H1 (cell line): ENCODE measurements at regions not wholly inside any gene's neighbourhood (a gene's known extent, or its start where the extent isn't known, plus 50 kb on each side); places are given as distances from the start of the nearest gene placed in this dataset.

Experiments used
- BACH1 ChIP-seq: IDR thresholded peaks from 2 replicates; pipeline ENCODE4 v1.6.1; 2012; ENCODE audit warnings: low read length, improper control_type of control experiment
- CTCF ChIP-seq, 3 experiments: IDR thresholded peaks; 1 replicate in 2 of 3; 2 replicates in 1 of 3; pipeline versions ENCODE4 v1.5.1 to v1.6.1; 2011; ENCODE audit warnings: low read length in 3 of 3, mild to moderate bottlenecking in 3 of 3, inconsistent platforms in 2 of 3, low read depth in 1 of 3, moderate library complexity in 1 of 3; ENCODE audit not compliant: insufficient read depth in 1 of 3; ENCODE audit errors: control extremely low read depth in 1 of 3
- KDM1A ChIP-seq: fragments of 200-600, 300-600 bp; sonication (generic); IDR thresholded peaks from 2 replicates; pipeline ENCODE4 v1.7.1; 2016; ENCODE audit warnings: mild to moderate bottlenecking, low read length, borderline replicate concordance
- POLR2AphosphoS5 ChIP-seq: IDR thresholded peaks from 2 replicates; pipeline ENCODE4 v1.6.1; 2011; ENCODE audit warnings: low read depth, low read length
- RAD21 ChIP-seq, 2 experiments: IDR thresholded peaks in 1 of 2; conservative IDR thresholded peaks in 1 of 2; 2 replicates each; pipeline ENCODE4 v1.6.1; 2011; ENCODE audit warnings: low read depth in 2 of 2, low read length in 2 of 2, improper control_type of control experiment in 1 of 2, inconsistent platforms in 1 of 2, mild to moderate bottlenecking in 1 of 2, moderate library complexity in 1 of 2
- RNF2 ChIP-seq: fragments of 200-900, 300-1000 bp; sonication (generic); IDR thresholded peaks from 2 replicates; pipeline ENCODE4 v1.7.1; 2016; ENCODE audit warnings: borderline replicate concordance, low read depth, mild to moderate bottlenecking, antibody characterized with exemption, low read length; ENCODE audit not compliant: poor library complexity, severe bottlenecking; ENCODE audit errors: missing control alignments
- SIN3A ChIP-seq, 2 experiments: IDR thresholded peaks in 1 of 2; conservative IDR thresholded peaks in 1 of 2; 2 replicates each; pipeline ENCODE4 v1.6.1; 2011 to 2012; ENCODE audit warnings: low read length in 2 of 2, improper control_type of control experiment in 1 of 2, low read depth in 1 of 2, mild to moderate bottlenecking in 1 of 2
- SUZ12 ChIP-seq: fragments of 200-600 bp; sonication (generic); IDR thresholded peaks from 2 replicates; pipeline ENCODE4 v1.6.1; 2012; ENCODE audit warnings: mild to moderate bottlenecking, inconsistent platforms, low read length, moderate library complexity, mixed read lengths

GRCh38 chr10:1882728-1883127, 145.4 kb upstream of the ADARB2 start:
- TF ChIP-seq BACH1 (no peak), CTCF (IDR thresholded peaks at IDR 0.05; ENCODE audit: control extremely low read depth in 1 of 3, insufficient read depth in 1 of 3, low read depth in 1 of 3, low read length in 3 of 3) (no peak), RNF2 (no peak), SIN3A (conservative IDR thresholded peaks at IDR 0.05 in 1 of 2, IDR thresholded peaks at IDR 0.05 in 1 of 2; ENCODE audit: low read depth in 1 of 2, low read length in 2 of 2) (no peak), RAD21 (IDR thresholded peaks at IDR 0.05 in 1 of 2, conservative IDR thresholded peaks at IDR 0.05 in 1 of 2; ENCODE audit: low read depth in 2 of 2, low read length in 2 of 2) (no peak), KDM1A (no peak), POLR2AphosphoS5 (no peak), SUZ12 (no peak)
